Fibroblast of lung (primary cell): ENCODE measurements at regions not wholly inside any gene's neighbourhood (a gene's known extent, or its start where the extent isn't known, plus 50 kb on each side); places are given as distances from the start of the nearest gene placed in this dataset.

Experiments
- DNase-seq, 2 donors: peaks; one replicate each; pipeline versions ENCODE4 v3.0.0 to v3.0.0-alpha.2; 2010; ENCODE audit warnings: low read depth in 2 of 2
- H2AFZ ChIP-seq: 2 replicates; pipeline ENCODE4 v1.5.1; 2012; ENCODE audit warnings: low read length, control low read depth, inconsistent platforms
- H3K27ac ChIP-seq: 2 replicates; pipeline ENCODE4 v1.5.1; 2011; ENCODE audit warnings: low read length, control low read depth; ENCODE audit not compliant: insufficient read depth
- H3K27me3 ChIP-seq: 2 replicates; pipeline ENCODE4 v1.5.1; 2011; ENCODE audit warnings: mild to moderate bottlenecking, low read length; ENCODE audit not compliant: control insufficient read depth, insufficient read depth
- H3K36me3 ChIP-seq: 2 replicates; pipeline ENCODE4 v1.5.1; 2011; ENCODE audit warnings: low read length; ENCODE audit not compliant: control insufficient read depth, insufficient read depth
- H3K4me1 ChIP-seq: 2 replicates; pipeline ENCODE4 v1.5.1; 2011; ENCODE audit warnings: low read length; ENCODE audit not compliant: control insufficient read depth, insufficient read depth; ENCODE audit errors: extremely low read depth
- H3K4me2 ChIP-seq: 2 replicates; pipeline ENCODE4 v1.5.1; 2011; ENCODE audit warnings: low read length, control low read depth; ENCODE audit not compliant: insufficient read depth; ENCODE audit errors: extremely low read depth
- H3K4me3 ChIP-seq, 4 experiments: fragments of 200-600 bp in 1 of 4; sonication (generic) in 1 of 4; replicated peaks in 1 of 4; 2 replicates each; pipeline ENCODE4 v1.5.1; 2011 to 2016; ENCODE audit warnings: low read length in 4 of 4, low read depth in 3 of 4, mild to moderate bottlenecking in 3 of 4, control low read depth in 2 of 4, inconsistent platforms in 1 of 4, mixed read lengths in 1 of 4; ENCODE audit not compliant: insufficient read depth in 1 of 4; ENCODE audit errors: control extremely low read depth in 1 of 4
- H3K79me2 ChIP-seq: 2 replicates; pipeline ENCODE4 v1.5.1; 2012; ENCODE audit warnings: mild to moderate bottlenecking, low read length, inconsistent platforms; ENCODE audit not compliant: control insufficient read depth, insufficient read depth
- H3K9ac ChIP-seq: 2 replicates; pipeline ENCODE4 v1.5.1; 2011; ENCODE audit warnings: mild to moderate bottlenecking, low read length, control low read depth; ENCODE audit not compliant: insufficient read depth
- H3K9me3 ChIP-seq: 2 replicates; pipeline ENCODE4 v1.5.1; 2012; ENCODE audit warnings: low read depth, low read length; ENCODE audit not compliant: control insufficient read depth, insufficient read depth
- H4K20me1 ChIP-seq: 2 replicates; pipeline ENCODE4 v1.5.1; 2011; ENCODE audit warnings: low read length; ENCODE audit not compliant: control insufficient read depth, insufficient read depth; ENCODE audit errors: extremely low read depth
- EZH2 ChIP-seq: IDR thresholded peaks from 2 replicates; pipeline ENCODE4 v1.5.1; 2012; ENCODE audit warnings: low read length, control low read depth, mild to moderate bottlenecking; ENCODE audit errors: missing control alignments
- TF ChIP-seq, protein P1 (sequence below), 2 donors: IDR thresholded peaks in 1 of 2; conservative IDR thresholded peaks in 1 of 2; 1 replicate in 1 of 2; 2 replicates in 1 of 2; pipeline ENCODE4 v1.5.1; 2011 to 2012; ENCODE audit warnings: low read length in 2 of 2, control low read depth in 1 of 2, inconsistent platforms in 1 of 2, low read depth in 1 of 2, mild to moderate bottlenecking in 1 of 2

DNA sequence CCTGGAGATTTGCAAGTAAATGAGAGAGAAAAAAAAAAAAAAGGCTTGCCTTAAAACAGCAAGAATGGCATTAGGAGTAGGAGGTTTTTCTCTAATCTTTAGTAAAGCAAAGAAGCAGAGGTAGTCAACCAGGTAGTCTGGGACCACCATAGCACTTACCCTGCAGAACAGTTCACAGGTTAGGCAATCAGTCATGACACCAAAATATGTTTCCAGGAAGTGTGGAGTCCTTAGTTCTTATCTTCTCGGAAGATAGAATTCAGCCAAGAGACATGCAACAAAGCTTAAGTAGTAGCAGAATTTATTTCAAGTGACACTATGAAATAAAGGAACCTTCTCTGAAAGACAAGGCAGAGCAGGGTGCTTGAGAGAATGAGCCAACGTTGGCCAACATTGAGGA is 295.8 kb downstream of the IPO8 start:
- DNase-seq, result no peak
- TF ChIP-seq, protein P1, sequence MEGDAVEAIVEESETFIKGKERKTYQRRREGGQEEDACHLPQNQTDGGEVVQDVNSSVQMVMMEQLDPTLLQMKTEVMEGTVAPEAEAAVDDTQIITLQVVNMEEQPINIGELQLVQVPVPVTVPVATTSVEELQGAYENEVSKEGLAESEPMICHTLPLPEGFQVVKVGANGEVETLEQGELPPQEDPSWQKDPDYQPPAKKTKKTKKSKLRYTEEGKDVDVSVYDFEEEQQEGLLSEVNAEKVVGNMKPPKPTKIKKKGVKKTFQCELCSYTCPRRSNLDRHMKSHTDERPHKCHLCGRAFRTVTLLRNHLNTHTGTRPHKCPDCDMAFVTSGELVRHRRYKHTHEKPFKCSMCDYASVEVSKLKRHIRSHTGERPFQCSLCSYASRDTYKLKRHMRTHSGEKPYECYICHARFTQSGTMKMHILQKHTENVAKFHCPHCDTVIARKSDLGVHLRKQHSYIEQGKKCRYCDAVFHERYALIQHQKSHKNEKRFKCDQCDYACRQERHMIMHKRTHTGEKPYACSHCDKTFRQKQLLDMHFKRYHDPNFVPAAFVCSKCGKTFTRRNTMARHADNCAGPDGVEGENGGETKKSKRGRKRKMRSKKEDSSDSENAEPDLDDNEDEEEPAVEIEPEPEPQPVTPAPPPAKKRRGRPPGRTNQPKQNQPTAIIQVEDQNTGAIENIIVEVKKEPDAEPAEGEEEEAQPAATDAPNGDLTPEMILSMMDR (conservative IDR thresholded peaks at IDR 0.05 in 1 of 2, IDR thresholded peaks at IDR 0.05 in 1 of 2; ENCODE audit: low read depth in 1 of 2, low read length in 2 of 2), result no peak
- Histone ChIP-seq H3K79me2 (no peaks in the 10 kb centered on the region), H3K4me1 (no peaks in the 10 kb centered on the region), H3K27me3 (no peaks in the 10 kb centered on the region), H3K36me3 (no peaks in the 10 kb centered on the region), H3K4me2 (no peak overlapping the region), H2AFZ (no peak overlapping the region), H4K20me1 (no peaks in the 10 kb centered on the region), H3K4me3 (no peak overlapping the region), H3K9me3 (no peaks in the 10 kb centered on the region), H3K27ac (no peak overlapping the region), H3K9ac (no peak overlapping the region)

DNA sequence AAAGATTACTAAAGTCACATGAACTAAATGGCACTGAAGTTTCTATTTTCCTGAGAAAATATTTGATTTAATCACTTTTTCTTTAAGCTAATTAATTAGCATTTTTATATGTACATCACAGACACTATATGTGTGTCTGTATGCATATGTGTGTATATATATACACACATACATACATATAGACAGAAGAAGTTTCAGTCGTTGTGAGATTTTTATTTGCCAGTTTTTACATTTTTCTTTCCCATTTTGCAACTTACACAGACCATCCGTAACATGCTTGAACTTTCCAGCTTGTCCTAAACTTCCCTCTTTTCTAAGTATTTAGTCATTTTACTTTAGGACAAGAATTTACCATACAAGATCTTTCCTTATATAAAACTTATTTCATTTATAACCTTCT is 299.1 kb downstream of the IPO8 start:
- H3K79me2 ChIP-seq, result no peaks in the 10 kb centered on the region
- H3K9ac ChIP-seq, result no peak overlapping the region
- DNase-seq, result no peak
- no peak overlapping the region for H3K4me2 ChIP-seq
- no peaks in the 10 kb centered on the region for H3K9me3 ChIP-seq
- no peaks in the 10 kb centered on the region for H3K27me3 ChIP-seq
- no peaks in the 10 kb centered on the region for H4K20me1 ChIP-seq
- H3K36me3 ChIP-seq, result no peaks in the 10 kb centered on the region
- no peak overlapping the region for H3K4me3 ChIP-seq
- H3K27ac ChIP-seq, result no peak overlapping the region
- H3K4me1 ChIP-seq, result no peaks in the 10 kb centered on the region
- TF ChIP-seq, protein P1 (conservative IDR thresholded peaks at IDR 0.05 in 1 of 2, IDR thresholded peaks at IDR 0.05 in 1 of 2; ENCODE audit: low read depth in 1 of 2, low read length in 2 of 2), result no peak
- TF ChIP-seq EZH2, result no peak
- no peak overlapping the region for H2AFZ ChIP-seq

DNA sequence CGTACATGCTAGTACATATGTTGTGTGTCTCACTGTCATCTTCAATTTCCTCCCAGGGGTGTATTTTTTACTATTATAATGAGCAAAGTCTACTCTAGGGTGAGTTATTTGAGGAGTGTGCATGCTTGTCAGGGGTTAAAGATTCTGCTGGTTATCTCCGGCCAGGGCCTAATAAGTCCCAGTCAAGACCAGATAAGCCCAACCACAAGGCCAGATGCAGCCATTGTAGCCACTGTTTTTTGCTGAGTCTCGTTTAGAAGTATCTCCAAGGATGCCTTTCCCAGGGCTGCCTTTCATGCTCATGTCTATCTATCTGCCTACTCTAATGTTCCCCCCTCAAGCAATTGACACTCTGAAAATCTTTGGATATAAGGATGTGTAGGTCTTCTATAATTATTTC is 300.5 kb downstream of the IPO8 start:
- H3K4me2 ChIP-seq, result no peak overlapping the region
- DNase-seq, result no peak
- no peaks in the 10 kb centered on the region for H3K4me1 ChIP-seq
- H3K9ac ChIP-seq, result no peak overlapping the region
- no peaks in the 10 kb centered on the region for H3K36me3 ChIP-seq
- no peak overlapping the region for H2AFZ ChIP-seq
- H3K9me3 ChIP-seq, result no peaks in the 10 kb centered on the region
- no peaks in the 10 kb centered on the region for H3K79me2 ChIP-seq
- no peaks in the 10 kb centered on the region for H4K20me1 ChIP-seq
- H3K27me3 ChIP-seq, result no peaks in the 10 kb centered on the region
- TF ChIP-seq EZH2, result no peak
- no peak overlapping the region for H3K27ac ChIP-seq
- H3K4me3 ChIP-seq, result no peak overlapping the region
